Lung (tissue), 11 donors: ENCODE measurements at regions not wholly inside any gene's neighbourhood (a gene's known extent, or its start where the extent isn't known, plus 50 kb on each side); places are given as distances from the start of the nearest gene placed in this dataset.
A peak's percentile ranks its signal among the peaks of the same experiment; 100 is the strongest.

ENCODE experiments used
- ATAC-seq: fragments of 200-7000 bp; cut with Tn5 transposase; one replicate; pipeline ENCODE4 v1.9.1; 2020; ENCODE audit warnings: moderate number of reproducible peaks; ENCODE audit not compliant: insufficient read depth, low FRiP score
- DNase-seq, 3 donors: peaks; one replicate each; pipeline ENCODE4 v3.0.0-alpha.2; 2013 to 2017
- H3K27ac ChIP-seq, 2 donors: one replicate each; pipeline ENCODE4 v1.5.1; 2013; ENCODE audit warnings: mild to moderate bottlenecking in 2 of 2, moderate library complexity in 2 of 2, control low read depth in 1 of 2, inconsistent platforms in 1 of 2, low read depth in 1 of 2, low read length in 1 of 2
- H3K27me3 ChIP-seq, 3 donors: one replicate each; pipeline ENCODE4 v1.5.1; 2013; ENCODE audit warnings: low read length in 2 of 3; ENCODE audit not compliant: control insufficient read depth in 3 of 3, insufficient read depth in 3 of 3
- H3K36me3 ChIP-seq, 4 donors: one replicate each; pipeline ENCODE4 v1.5.1; 2013; ENCODE audit warnings: low read length in 4 of 4, mild to moderate bottlenecking in 1 of 4, moderate library complexity in 1 of 4; ENCODE audit not compliant: control insufficient read depth in 4 of 4, insufficient read depth in 4 of 4
- H3K4me1 ChIP-seq, 5 donors: one replicate each; pipeline ENCODE4 v1.5.1; 2013; ENCODE audit warnings: low read length in 5 of 5, mild to moderate bottlenecking in 2 of 5, moderate library complexity in 1 of 5; ENCODE audit not compliant: control insufficient read depth in 5 of 5, insufficient read depth in 5 of 5
- H3K4me3 ChIP-seq: one replicate; pipeline ENCODE4 v1.5.1; 2013; ENCODE audit warnings: mild to moderate bottlenecking, control low read depth, moderate library complexity
- H3K9ac ChIP-seq, 2 donors: one replicate each; pipeline ENCODE4 v1.5.1; 2013; ENCODE audit warnings: low read length in 2 of 2, control low read depth in 1 of 2; ENCODE audit not compliant: insufficient read depth in 1 of 2
- H3K9me3 ChIP-seq, 4 donors: one replicate each; pipeline ENCODE4 v1.5.1; 2013; ENCODE audit warnings: low read length in 3 of 4, mild to moderate bottlenecking in 1 of 4, moderate library complexity in 1 of 4; ENCODE audit not compliant: control insufficient read depth in 4 of 4, insufficient read depth in 3 of 4
- WGBS, 2 donors: extraction: QIAGEN DNeasy Blood & Tissue Kit; methylation state at CpG; one replicate each; pipeline ENCODE4 v1.1.7; 2013; 5-methylcytosine and 5-hydroxymethylcytosine counted together
- TF ChIP-seq, protein P1 (sequence below): IDR thresholded peaks from 2 replicates; pipeline ENCODE4 v1.5.1; 2012; ENCODE audit warnings: mild to moderate bottlenecking; ENCODE audit errors: control extremely low read depth, extremely low read depth
- donor health status: control.
- donor health status: control.
- donor health status: Bipolar disorder and iron deficiency.
- donor health status: healthy.
- donor health status: DM: yes; HTN: yes; CAD: no.

- no peak for ATAC-seq
- Histone ChIP-seq H3K27me3 (no peaks in the 10 kb centered on the region), H3K27ac (no peak overlapping the region), H3K36me3 (no peaks in the 10 kb centered on the region), H3K4me1 (no peaks in the 10 kb centered on the region), H3K4me3 (no peak overlapping the region), H3K9me3 (no peaks in the 10 kb centered on the region), H3K9ac (no peak overlapping the region)
- TF ChIP-seq, protein P1, sequence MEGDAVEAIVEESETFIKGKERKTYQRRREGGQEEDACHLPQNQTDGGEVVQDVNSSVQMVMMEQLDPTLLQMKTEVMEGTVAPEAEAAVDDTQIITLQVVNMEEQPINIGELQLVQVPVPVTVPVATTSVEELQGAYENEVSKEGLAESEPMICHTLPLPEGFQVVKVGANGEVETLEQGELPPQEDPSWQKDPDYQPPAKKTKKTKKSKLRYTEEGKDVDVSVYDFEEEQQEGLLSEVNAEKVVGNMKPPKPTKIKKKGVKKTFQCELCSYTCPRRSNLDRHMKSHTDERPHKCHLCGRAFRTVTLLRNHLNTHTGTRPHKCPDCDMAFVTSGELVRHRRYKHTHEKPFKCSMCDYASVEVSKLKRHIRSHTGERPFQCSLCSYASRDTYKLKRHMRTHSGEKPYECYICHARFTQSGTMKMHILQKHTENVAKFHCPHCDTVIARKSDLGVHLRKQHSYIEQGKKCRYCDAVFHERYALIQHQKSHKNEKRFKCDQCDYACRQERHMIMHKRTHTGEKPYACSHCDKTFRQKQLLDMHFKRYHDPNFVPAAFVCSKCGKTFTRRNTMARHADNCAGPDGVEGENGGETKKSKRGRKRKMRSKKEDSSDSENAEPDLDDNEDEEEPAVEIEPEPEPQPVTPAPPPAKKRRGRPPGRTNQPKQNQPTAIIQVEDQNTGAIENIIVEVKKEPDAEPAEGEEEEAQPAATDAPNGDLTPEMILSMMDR: no peak
- 83 to 85% methylated on average over 4 of the region's 4 CpGs for WGBS, 2 donors
- no peak for DNase-seq
Observed at GRCh38 chr6:153843420-153843819, 195.6 kb upstream of the OPRM1 start.

GRCh38 chr6:153842491-153842890 is 196.5 kb upstream of the OPRM1 start:
- DNase-seq: no peak
- Histone ChIP-seq H3K4me1 (no peaks in the 10 kb centered on the region), H3K4me3 (no peak overlapping the region), H3K27me3 (no peaks in the 10 kb centered on the region), H3K9me3 (no peaks in the 10 kb centered on the region), H3K27ac (no peak overlapping the region), H3K36me3 (no peaks in the 10 kb centered on the region), H3K9ac (no peak overlapping the region)
- ATAC-seq: no peak
- 84 to 86% methylated on average over 9 of the region's 9 CpGs for WGBS, 2 donors
- TF ChIP-seq, protein P1: no peak

- H3K4me3 ChIP-seq: no peak overlapping the region
- 49 to 57% methylated on average over 3 of the region's 3 CpGs for WGBS, 2 donors
- H3K9ac ChIP-seq: no peak overlapping the region
- H3K27me3 ChIP-seq: no peaks in the 10 kb centered on the region
- ATAC-seq (no peak), DNase-seq (peak in 2 of 3 donors; percentile 8 to 14)
- no peaks in the 10 kb centered on the region for H3K36me3 ChIP-seq
- no peaks in the 10 kb centered on the region for H3K4me1 ChIP-seq
- H3K27ac ChIP-seq: no peak overlapping the region
- TF ChIP-seq, protein P1: no peak
- H3K9me3 ChIP-seq: no peaks in the 10 kb centered on the region
Observed at GRCh38 chr6:153840039-153840850, 198.8 kb upstream of the OPRM1 start.
